SK-N-SH (cell line): ENCODE measurements at regions not wholly inside any gene's neighbourhood (a gene's known extent, or its start where the extent isn't known, plus 50 kb on each side); places are given as distances from the start of the nearest gene placed in this dataset.

ENCODE experiments used
- CTCF ChIA-PET: fragments of 300-600, 350-600 bp; formaldehyde crosslinking; extraction: SDS; loops from one replicate; lab custom pipeline; 2021; lab: Yijun Ruan, JAX
- POLR2A ChIA-PET: fragments of 350-600 bp; sonication (Branson Sonifier 250); formaldehyde crosslinking; extraction: SDS; loops from one replicate; lab custom pipeline; 2020; ENCODE audit warnings: antibody characterized with exemption, inconsistent platforms; lab: Yijun Ruan, JAX
- DNase-seq: peaks from one replicate; pipeline ENCODE4 v3.0.0; 2012
- H2AFZ ChIP-seq: fragments of 200-600 bp; sonication (generic); 2 replicates; pipeline ENCODE4 v1.8.1; 2016; ENCODE audit warnings: antibody characterized with exemption, mild to moderate bottlenecking, low read depth
- H3F3A ChIP-seq: fragments of 200-600 bp; sonication (generic); replicated peaks from 2 replicates; pipeline ENCODE3; 2016; ENCODE audit warnings: antibody characterized with exemption, mild to moderate bottlenecking; ENCODE audit not compliant: insufficient read depth
- H3K27ac ChIP-seq, 2 experiments: fragments of 200-500 bp in 1 of 2; fragments of 200-600 bp in 1 of 2; sonication (Bioruptor generic) in 1 of 2; sonication (generic), shearing (Covaris generic) in 1 of 2; 2 replicates each; pipeline versions ENCODE4 v1.5.1 to v1.6.1; 2014 to 2016; ENCODE audit warnings: low read depth in 2 of 2, inconsistent platforms in 1 of 2, low read length in 1 of 2, mild to moderate bottlenecking in 1 of 2, mixed read lengths in 1 of 2
- H3K27me3 ChIP-seq: fragments of 200-600 bp; sonication (generic), shearing (Covaris generic); 2 replicates; pipeline ENCODE4 v1.6.1; 2016; ENCODE audit warnings: mixed run types; ENCODE audit not compliant: insufficient read depth
- H3K36me3 ChIP-seq, 2 experiments: fragments of 200-500 bp in 1 of 2; fragments of 200-600 bp in 1 of 2; sonication (Bioruptor generic) in 1 of 2; sonication (generic) in 1 of 2; replicated peaks in 1 of 2; 2 replicates each; pipeline versions ENCODE3 to v1.5.1; 2014 to 2016; ENCODE audit warnings: low read length in 1 of 2, mild to moderate bottlenecking in 1 of 2; ENCODE audit not compliant: insufficient read depth in 2 of 2, control insufficient read depth in 1 of 2
- H3K4me1 ChIP-seq, 2 experiments: fragments of 200-500 bp in 1 of 2; fragments of 200-600 bp in 1 of 2; sonication (Bioruptor generic) in 1 of 2; sonication (generic), shearing (Covaris generic) in 1 of 2; 2 replicates each; pipeline versions ENCODE4 v1.5.1 to v1.6.1; 2014 to 2016; ENCODE audit warnings: low read depth in 1 of 2, low read length in 1 of 2, mixed run types in 1 of 2; ENCODE audit not compliant: insufficient read depth in 2 of 2, control insufficient read depth in 1 of 2
- H3K4me2 ChIP-seq: fragments of 200-600 bp; sonication (generic), shearing (Covaris generic); 2 replicates; pipeline ENCODE4 v1.6.1; 2017; ENCODE audit warnings: mixed run types
- H3K4me3 ChIP-seq, 2 experiments: fragments of 200-500 bp in 1 of 2; fragments of 200-600 bp in 1 of 2; sonication (Bioruptor generic) in 1 of 2; sonication (generic), shearing (Covaris generic) in 1 of 2; 2 replicates each; pipeline versions ENCODE4 v1.5.1 to v1.8.1; 2014 to 2016; ENCODE audit warnings: low read depth in 2 of 2, inconsistent platforms in 1 of 2, low read length in 1 of 2, mild to moderate bottlenecking in 1 of 2, mixed read lengths in 1 of 2, moderate library complexity in 1 of 2
- H3K79me2 ChIP-seq: fragments of 200-600 bp; sonication (generic); 2 replicates; pipeline ENCODE4 v1.8.1; 2017; ENCODE audit warnings: mild to moderate bottlenecking; ENCODE audit not compliant: insufficient read depth
- H3K9ac ChIP-seq: fragments of 200-600 bp; sonication (generic); 2 replicates; pipeline ENCODE4 v1.6.1; 2017; ENCODE audit warnings: mixed run types
- H3K9me2 ChIP-seq: fragments of 200-600 bp; sonication (generic); 2 replicates; pipeline ENCODE4 v1.6.1; 2017; ENCODE audit warnings: mixed run types
- H3K9me3 ChIP-seq: fragments of 200-600 bp; sonication (generic); 2 replicates; pipeline ENCODE4 v1.6.1; 2017; ENCODE audit warnings: mixed run types, mild to moderate bottlenecking, moderate library complexity
- H4K20me1 ChIP-seq: fragments of 200-600 bp; sonication (generic); 2 replicates; pipeline ENCODE4 v1.6.1; 2017; ENCODE audit warnings: mild to moderate bottlenecking, mixed run types; ENCODE audit not compliant: insufficient read depth
- EP300 ChIP-seq, 2 experiments: IDR thresholded peaks; 2 replicates each; pipeline versions ENCODE4 v1.4.0 to v1.6.1; 2012; ENCODE audit warnings: borderline replicate concordance in 1 of 2, low read depth in 1 of 2, low read length in 1 of 2
- GABPA ChIP-seq: IDR thresholded peaks from 2 replicates; pipeline ENCODE4 v1.4.0; 2012; ENCODE audit warnings: low read depth, mild to moderate bottlenecking
- GATA2 ChIP-seq: sonication (generic); formaldehyde crosslinking; IDR thresholded peaks from 2 replicates; pipeline ENCODE4 v1.5.0; 2020; ENCODE audit warnings: mild to moderate bottlenecking, missing genetic modification reagents
- MAX ChIP-seq: IDR thresholded peaks from 2 replicates; pipeline ENCODE4 v1.4.0; 2012; ENCODE audit warnings: low read depth
- MXI1 ChIP-seq: IDR thresholded peaks from 2 replicates; pipeline ENCODE4 v1.6.1; 2012; ENCODE audit warnings: mild to moderate bottlenecking, low read depth, low read length, improper control_type of control experiment
- NFIC ChIP-seq: IDR thresholded peaks from 2 replicates; pipeline ENCODE4 v1.4.0; 2012; ENCODE audit warnings: borderline replicate concordance
- POLR2AphosphoS5 ChIP-seq: IDR thresholded peaks from 2 replicates; pipeline ENCODE4 v1.6.1; 2012; ENCODE audit warnings: low read depth, low read length
- RCOR1 ChIP-seq: fragments of 150-350 bp; IDR thresholded peaks from 2 replicates; pipeline ENCODE4 v1.6.1; 2017; ENCODE audit warnings: antibody characterized with exemption, low read length
- REST ChIP-seq: IDR thresholded peaks from 2 replicates; pipeline ENCODE4 v1.6.1; 2012; ENCODE audit warnings: mild to moderate bottlenecking, low read depth, low read length, moderate library complexity
- RFX5 ChIP-seq: IDR thresholded peaks from 2 replicates; pipeline ENCODE4 v1.6.1; 2012; ENCODE audit warnings: mild to moderate bottlenecking, improper control_type of control experiment, low read length
- RXRA ChIP-seq: IDR thresholded peaks from 2 replicates; pipeline ENCODE4 v1.4.0; 2012; ENCODE audit warnings: low read depth, mild to moderate bottlenecking, borderline replicate concordance
- SMC3 ChIP-seq: IDR thresholded peaks from 2 replicates; pipeline ENCODE4 v1.6.1; 2012; ENCODE audit warnings: low read depth, low read length, improper control_type of control experiment
- USF1 ChIP-seq: IDR thresholded peaks from 2 replicates; pipeline ENCODE4 v1.4.0; 2012; ENCODE audit warnings: low read depth, borderline replicate concordance
- USF2 ChIP-seq: fragments of 150-350 bp; IDR thresholded peaks from 2 replicates; pipeline ENCODE4 v1.6.1; 2017; ENCODE audit warnings: antibody characterized with exemption, low read length, low read depth, borderline replicate concordance
- YY1 ChIP-seq: IDR thresholded peaks from 2 replicates; pipeline ENCODE4 v1.4.0; 2012; ENCODE audit warnings: low read depth, mild to moderate bottlenecking
- ZBTB33 ChIP-seq: IDR thresholded peaks from 2 replicates; pipeline ENCODE4 v1.4.0; 2012; ENCODE audit warnings: low read depth, borderline replicate concordance
- WGBS: methylation state at CpG from one replicate; pipeline ENCODE4 v1.1.6; 2017; ENCODE audit warnings: low lambda C conversion rate; 5-methylcytosine and 5-hydroxymethylcytosine counted together

- H3K79me2 ChIP-seq = no peaks in the 10 kb centered on the region
- H2AFZ ChIP-seq = no peak overlapping the region
- ChIA-PET POLR2A (no interaction called here), CTCF (interaction anchor here (1.1 kb wide), 1 partner anchor 13 kb away, joined by 3 read pairs; no protein-coding TSS in a partner anchor)
- H3K4me2 ChIP-seq = no peak overlapping the region
- H3K27ac ChIP-seq = no peak overlapping the region
- no peak overlapping the region for H3K4me3 ChIP-seq
- H3K9me2 ChIP-seq = no peaks in the 10 kb centered on the region
- H3K27me3 ChIP-seq = no peaks in the 10 kb centered on the region
- H3K9ac ChIP-seq = no peak overlapping the region
- no peaks in the 10 kb centered on the region for H3K36me3 ChIP-seq
- no peaks in the 10 kb centered on the region for H3K4me1 ChIP-seq
- TF ChIP-seq MAX = no peak
- TF ChIP-seq USF2 = no peak
- no peak for TF ChIP-seq EP300 (IDR thresholded peaks at IDR 0.05; ENCODE audit: borderline replicate concordance in 1 of 2, low read depth in 1 of 2, low read length in 1 of 2)
- no peak for TF ChIP-seq SMC3
- TF ChIP-seq REST = no peak
- no peak for TF ChIP-seq RXRA
- no peaks in the 10 kb centered on the region for H3F3A ChIP-seq
- WGBS = 22% methylated on average over 1 of the region's 1 CpG
- DNase-seq = no peak
- H4K20me1 ChIP-seq = no peaks in the 10 kb centered on the region
- no peaks in the 10 kb centered on the region for H3K9me3 ChIP-seq
Measured at GRCh38 chr3:41101231-41101630, 98.1 kb upstream of the CTNNB1 start.

GRCh38 chr3:41102053-41102556 is 97.2 kb upstream of the CTNNB1 start:
- DNase-seq = no peak
- no peaks in the 10 kb centered on the region for H3K79me2 ChIP-seq
- ChIA-PET CTCF (no interaction called here), POLR2A (no interaction called here)
- no peaks in the 10 kb centered on the region for H4K20me1 ChIP-seq
- H3K4me1 ChIP-seq = no peaks in the 10 kb centered on the region
- H2AFZ ChIP-seq = no peak overlapping the region
- H3K4me2 ChIP-seq = no peak overlapping the region
- H3K36me3 ChIP-seq = no peaks in the 10 kb centered on the region
- no peaks in the 10 kb centered on the region for H3F3A ChIP-seq
- H3K9me2 ChIP-seq = no peaks in the 10 kb centered on the region
- H3K4me3 ChIP-seq = no peak overlapping the region
- H3K27me3 ChIP-seq = no peaks in the 10 kb centered on the region
- H3K9me3 ChIP-seq = no peaks in the 10 kb centered on the region
- H3K27ac ChIP-seq = no peak overlapping the region
- H3K9ac ChIP-seq = no peak overlapping the region
- WGBS = 35% methylated on average over 5 of the region's 5 CpGs
- TF ChIP-seq USF1 = no peak
- TF ChIP-seq ZBTB33 = no peak
- TF ChIP-seq REST = no peak
- no peak for TF ChIP-seq GATA2 (CRISPR knock-in tag)
- no peak for TF ChIP-seq RCOR1
- TF ChIP-seq MXI1 = no peak
- TF ChIP-seq POLR2AphosphoS5 = no peak
- no peak for TF ChIP-seq YY1
- no peak for TF ChIP-seq GABPA
- no peak for TF ChIP-seq RFX5
- no peak for TF ChIP-seq NFIC
